DND-41 (cell line): ENCODE measurements at regions not wholly inside any gene's neighbourhood (a gene's known extent, or its start where the extent isn't known, plus 50 kb on each side); places are given as distances from the start of the nearest gene placed in this dataset.

Experiments
- CTCF ChIP-seq: IDR thresholded peaks from 2 replicates; pipeline ENCODE4 v1.5.1; 2012; ENCODE audit warnings: borderline replicate concordance, low read length, moderate library complexity, mild to moderate bottlenecking; ENCODE audit not compliant: poor library complexity, severe bottlenecking; ENCODE audit errors: extremely low read depth
- EZH2 ChIP-seq: IDR thresholded peaks from 3 replicates; pipeline ENCODE4 v1.6.1; 2012; ENCODE audit warnings: borderline replicate concordance, low read depth, mild to moderate bottlenecking, moderate library complexity, low read length, inconsistent platforms; ENCODE audit not compliant: severe bottlenecking

DNA sequence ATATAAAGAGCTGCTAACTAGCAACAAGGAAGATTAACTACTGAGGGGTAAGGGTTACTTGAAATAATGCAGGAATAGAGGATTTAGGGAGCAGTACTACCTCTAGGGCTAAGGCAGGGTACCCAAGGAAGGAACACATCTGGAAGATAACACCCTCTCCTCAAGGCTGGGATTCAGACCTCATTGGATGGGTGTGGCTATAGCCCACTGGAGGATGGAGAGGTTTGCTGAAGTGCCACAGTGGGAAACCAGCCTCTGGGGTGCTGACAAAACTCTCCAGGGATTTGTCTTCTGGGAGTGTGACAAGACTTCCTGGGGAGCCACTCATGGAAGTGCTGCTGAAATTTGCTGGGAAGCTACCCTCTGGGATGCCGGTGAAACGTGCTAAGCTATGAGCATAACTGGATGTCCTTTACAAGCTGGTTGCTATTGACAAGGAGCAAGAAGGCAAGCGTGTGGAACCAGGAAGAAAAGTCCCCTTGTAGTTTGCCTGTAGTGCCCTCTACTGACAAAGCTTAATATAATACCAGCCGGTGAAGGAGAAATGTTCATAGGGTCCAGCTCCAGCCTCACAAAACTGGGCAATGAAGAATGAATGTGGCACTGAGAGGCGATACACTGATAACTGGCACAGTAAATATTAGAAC, 122.8 kb upstream of the USP24 start:
- TF ChIP-seq CTCF (peak; percentile 51), EZH2 (no peak)
